ENCODE measurements at regions not wholly inside any gene's neighbourhood (a gene's known extent, or its start where the extent isn't known, plus 50 kb on each side); places are given as distances from the start of the nearest gene placed in this dataset.

DNA sequence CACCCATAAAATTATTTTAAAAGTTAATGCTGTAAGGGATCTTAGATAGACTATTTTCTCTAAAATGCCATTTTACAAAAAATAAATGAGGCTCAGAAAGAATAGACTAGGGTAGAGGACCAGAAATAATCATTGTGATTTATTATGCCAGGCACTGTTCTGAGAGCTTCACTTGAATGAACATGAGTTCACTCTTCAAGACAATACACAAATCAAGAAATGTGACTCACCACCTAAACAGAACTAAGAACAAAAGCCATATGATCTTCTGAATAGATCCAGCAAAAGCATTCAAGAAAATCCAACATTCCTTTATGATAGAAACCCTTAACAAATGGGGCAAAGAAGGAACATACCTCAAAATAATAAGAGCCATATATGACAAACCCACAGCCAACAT is 582.0 kb downstream of the PKHD1 start:
- peaks cover 2% of the 10 kb centered on the region for H3K27me3 Mint-ChIP-seq (ENCODE audit: insufficient read depth, low read depth)
- H3K4me3 Mint-ChIP-seq, result no peak overlapping the region
- no peaks in the 10 kb centered on the region for H3F3A ChIP-seq (ENCODE audit: low read depth)

DNA sequence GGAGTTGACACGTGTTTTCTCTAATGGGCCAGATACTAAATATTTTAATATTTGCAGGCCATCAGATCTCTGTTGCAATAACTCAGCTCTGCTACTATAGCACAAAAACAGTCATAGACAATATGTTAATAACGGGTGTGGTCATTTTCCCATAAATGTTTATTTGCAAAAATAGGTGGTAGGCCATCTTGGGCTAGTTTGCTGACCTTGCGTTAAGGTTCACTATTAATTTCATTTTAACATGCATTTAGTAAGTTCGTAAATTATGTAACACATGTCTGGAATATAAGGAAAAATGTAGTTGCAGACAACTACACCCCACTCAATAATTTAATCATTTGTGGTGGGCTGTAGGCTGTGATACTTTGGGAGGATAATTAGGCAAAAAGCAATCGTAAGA is 577.8 kb downstream of the PKHD1 start:
- Histone ChIP-seq H3K36me3 (no peaks in the 10 kb centered on the region), H3K9ac (no peak overlapping the region), H3F3A (ENCODE audit: low read depth) (peaks cover 6% of the 10 kb centered on the region), H3K27ac (no peak overlapping the region), H3K4me1 (peaks cover 13% of the 10 kb centered on the region), H3K4me3 (no peak overlapping the region), H3K9me3 (ENCODE audit: low read depth) (no peaks in the 10 kb centered on the region), H2AFZ (replicated peaks) (no peak overlapping the region), H3K79me2 (ENCODE audit: low read depth) (no peaks in the 10 kb centered on the region), H3K4me2 (no peak overlapping the region), H3K27me3 (no peaks in the 10 kb centered on the region), H4K20me1 (ENCODE audit: low read depth) (no peaks in the 10 kb centered on the region)
- TF ChIP-seq CTCF (IDR thresholded peaks at IDR 0.05) (no peak), EZH2 (IDR thresholded peaks at IDR 0.05) (no peak), EZH2phosphoT487 (IDR thresholded peaks at IDR 0.05) (no peak)
- DNase-seq (ENCODE audit: low spot score), result no peak
- peaks cover 32% of the 10 kb centered on the region for H3K9me3 Mint-ChIP-seq
- H3K4me3 Mint-ChIP-seq, result no peak overlapping the region
- H3K27me3 Mint-ChIP-seq (ENCODE audit: insufficient read depth, low read depth), result peaks cover 2% of the 10 kb centered on the region
- H3K4me1 Mint-ChIP-seq, result peaks cover 35% of the 10 kb centered on the region
- H3K27ac Mint-ChIP-seq, result no peak overlapping the region
- H3K36me3 Mint-ChIP-seq, result peaks cover 3% of the 10 kb centered on the region

More for the DNA sequence above, 582.0 kb downstream of the PKHD1 start:
- peaks cover 3% of the 10 kb centered on the region for H3K36me3 Mint-ChIP-seq
- Histone ChIP-seq H3K4me3 (no peak overlapping the region), H3K4me1 (no peaks in the 10 kb centered on the region), H3K27ac (no peak overlapping the region), H3K4me2 (no peak overlapping the region), H3K27me3 (no peaks in the 10 kb centered on the region), H3K9ac (no peak overlapping the region), H4K20me1 (ENCODE audit: low read depth) (no peaks in the 10 kb centered on the region), H3K9me3 (ENCODE audit: low read depth) (no peaks in the 10 kb centered on the region), H2AFZ (replicated peaks) (no peak overlapping the region), H3K36me3 (no peaks in the 10 kb centered on the region), H3K79me2 (ENCODE audit: low read depth) (no peaks in the 10 kb centered on the region)
- TF ChIP-seq EZH2phosphoT487 (IDR thresholded peaks at IDR 0.05) (no peak), EZH2 (IDR thresholded peaks at IDR 0.05) (no peak), CTCF (IDR thresholded peaks at IDR 0.05) (no peak)
- no peak overlapping the region for H3K27ac Mint-ChIP-seq
- H3K4me1 Mint-ChIP-seq, result no peaks in the 10 kb centered on the region
- H3K9me3 Mint-ChIP-seq, result peaks cover 30% of the 10 kb centered on the region
- no peak for DNase-seq (ENCODE audit: low spot score)

- DNase-seq (ENCODE audit: low spot score), result no peak
- Mint-ChIP-seq H3K36me3 (peaks cover under 1% of the 10 kb centered on the region), H3K9me3 (peaks cover 22% of the 10 kb centered on the region), H3K4me3 (no peak overlapping the region), H3K27ac (no peak overlapping the region), H3K4me1 (peaks cover 45% of the 10 kb centered on the region), H3K27me3 (ENCODE audit: insufficient read depth, low read depth) (peaks cover 2% of the 10 kb centered on the region)
- Histone ChIP-seq H3K4me2 (no peak overlapping the region), H3K9ac (no peak overlapping the region), H3K36me3 (no peaks in the 10 kb centered on the region), H3K4me1 (peaks cover 21% of the 10 kb centered on the region), H3K27ac (no peak overlapping the region), H3K9me3 (ENCODE audit: low read depth) (no peaks in the 10 kb centered on the region), H2AFZ (replicated peaks) (no peak overlapping the region), H3K79me2 (ENCODE audit: low read depth) (no peaks in the 10 kb centered on the region), H3F3A (ENCODE audit: low read depth) (peaks cover 8% of the 10 kb centered on the region), H3K27me3 (no peaks in the 10 kb centered on the region), H4K20me1 (ENCODE audit: low read depth) (no peaks in the 10 kb centered on the region), H3K4me3 (no peak overlapping the region)
- TF ChIP-seq CTCF (IDR thresholded peaks at IDR 0.05) (no peak), EZH2phosphoT487 (IDR thresholded peaks at IDR 0.05) (no peak), EZH2 (IDR thresholded peaks at IDR 0.05) (no peak)
Measured at GRCh38 chr6:51511081-51511480, 576.3 kb downstream of the PKHD1 start.
